CD8-positive, alpha-beta memory T cell (primary cell): ENCODE measurements at regions not wholly inside any gene's neighbourhood (a gene's known extent, or its start where the extent isn't known, plus 50 kb on each side); places are given as distances from the start of the nearest gene placed in this dataset.

Source experiments
- CTCF ChIA-PET: fragments of 350-600 bp; sonication (Branson Sonifier 250); formaldehyde crosslinking; loops from one replicate; lab custom pipeline; 2021; ENCODE audit warnings: antibody characterized with exemption; lab: Charles Lee
- POLR2A ChIA-PET: fragments of 350-600 bp; sonication (Branson Sonifier 250); formaldehyde crosslinking; loops from one replicate; lab custom pipeline; 2021; ENCODE audit warnings: antibody characterized with exemption; lab: Charles Lee
- DNase-seq, 5 donors: peaks; one replicate each; pipeline versions ENCODE4 v3.0.0 to v3.0.0-alpha.2; 2020 to 2022; ENCODE audit warnings: mixed read lengths in 1 of 5
- H3K27ac ChIP-seq: one replicate; pipeline ENCODE4 v1.7.0; 2013; ENCODE audit warnings: low read depth, mild to moderate bottlenecking, low read length, moderate library complexity
- H3K27me3 ChIP-seq: 2 replicates; pipeline ENCODE4 v1.7.0; 2013; ENCODE audit warnings: low read length, mild to moderate bottlenecking; ENCODE audit not compliant: insufficient read depth, poor library complexity, severe bottlenecking
- H3K36me3 ChIP-seq: 2 replicates; pipeline ENCODE4 v1.7.0; 2013; ENCODE audit warnings: mild to moderate bottlenecking, low read length, moderate library complexity; ENCODE audit not compliant: insufficient read depth
- H3K4me1 ChIP-seq: 2 replicates; pipeline ENCODE4 v1.7.0; 2013; ENCODE audit warnings: mild to moderate bottlenecking, low read length, moderate library complexity; ENCODE audit not compliant: insufficient read depth
- H3K4me3 ChIP-seq: 2 replicates; pipeline ENCODE4 v1.7.0; 2013; ENCODE audit warnings: mild to moderate bottlenecking, low read length
- H3K9me3 ChIP-seq: 2 replicates; pipeline ENCODE4 v1.7.0; 2013; ENCODE audit warnings: mild to moderate bottlenecking, low read length
- H3K27ac Mint-ChIP-seq, 8 donors: one replicate each; pipeline ENCODE4 v1.8.0; 2020 to 2021; ENCODE audit warnings: mixed read lengths in 8 of 8, mild to moderate bottlenecking in 6 of 8, inconsistent platforms in 3 of 8, moderate library complexity in 3 of 8
- H3K27me3 Mint-ChIP-seq, 2 donors: one replicate each; pipeline ENCODE4 v1.8.0; 2020 to 2021; ENCODE audit warnings: mixed read lengths in 2 of 2, mild to moderate bottlenecking in 1 of 2, moderate library complexity in 1 of 2
- H3K36me3 Mint-ChIP-seq, 3 donors: one replicate each; pipeline ENCODE4 v1.8.0; 2020 to 2021; ENCODE audit warnings: mixed read lengths in 3 of 3, inconsistent platforms in 1 of 3, mild to moderate bottlenecking in 1 of 3
- H3K4me1 Mint-ChIP-seq, 3 donors: one replicate each; pipeline ENCODE4 v1.8.0; 2020 to 2021; ENCODE audit warnings: mixed read lengths in 3 of 3, inconsistent platforms in 1 of 3, mild to moderate bottlenecking in 1 of 3
- H3K4me3 Mint-ChIP-seq, 7 donors: one replicate each; pipeline ENCODE4 v1.8.0; 2020 to 2021; ENCODE audit warnings: mixed read lengths in 7 of 7, mild to moderate bottlenecking in 6 of 7, moderate library complexity in 4 of 7, inconsistent platforms in 2 of 7
- H3K9me3 Mint-ChIP-seq, 5 donors: one replicate each; pipeline ENCODE4 v1.8.0; 2020 to 2022; ENCODE audit warnings: mixed read lengths in 5 of 5, mild to moderate bottlenecking in 3 of 5, moderate library complexity in 2 of 5, inconsistent platforms in 1 of 5

DNA sequence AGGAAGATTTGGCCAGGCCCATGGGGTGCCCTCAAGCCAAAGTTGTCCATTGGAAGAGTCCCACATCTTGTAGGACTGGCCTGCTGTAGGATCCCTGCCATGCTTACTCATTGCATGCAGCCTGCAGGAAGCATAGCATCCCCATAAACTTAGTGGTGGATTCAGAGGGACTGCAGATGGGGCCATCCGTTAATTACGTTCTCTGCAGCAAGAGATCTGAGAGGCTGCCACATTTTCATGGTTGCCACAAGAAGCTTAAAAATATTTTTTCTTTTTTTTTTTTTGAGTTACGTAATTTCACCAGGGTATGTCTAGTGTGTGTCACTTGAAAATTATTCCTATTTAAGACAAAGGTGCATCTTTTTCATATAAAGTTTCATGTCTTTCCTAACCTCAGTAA, 329.7 kb upstream of the USP24 start:
- Mint-ChIP-seq H3K27ac (no peak overlapping the region), H3K4me1 (no peaks in the 10 kb centered on the region), H3K27me3 (peaks cover 8 to 15% of the 10 kb centered on the region in 2 donors), H3K9me3 (peaks cover 0 to 3% (median 0%) of the 10 kb centered on the region in 5 donors), H3K36me3 (no peaks in the 10 kb centered on the region), H3K4me3 (no peak overlapping the region)
- Histone ChIP-seq H3K36me3 (no peaks in the 10 kb centered on the region), H3K4me1 (no peaks in the 10 kb centered on the region), H3K9me3 (no peaks in the 10 kb centered on the region), H3K4me3 (no peak overlapping the region), H3K27ac (no peak overlapping the region), H3K27me3 (no peaks in the 10 kb centered on the region)
- DNase-seq = no peak
- CTCF ChIA-PET = no interaction called here
- POLR2A ChIA-PET = no interaction called here

DNA sequence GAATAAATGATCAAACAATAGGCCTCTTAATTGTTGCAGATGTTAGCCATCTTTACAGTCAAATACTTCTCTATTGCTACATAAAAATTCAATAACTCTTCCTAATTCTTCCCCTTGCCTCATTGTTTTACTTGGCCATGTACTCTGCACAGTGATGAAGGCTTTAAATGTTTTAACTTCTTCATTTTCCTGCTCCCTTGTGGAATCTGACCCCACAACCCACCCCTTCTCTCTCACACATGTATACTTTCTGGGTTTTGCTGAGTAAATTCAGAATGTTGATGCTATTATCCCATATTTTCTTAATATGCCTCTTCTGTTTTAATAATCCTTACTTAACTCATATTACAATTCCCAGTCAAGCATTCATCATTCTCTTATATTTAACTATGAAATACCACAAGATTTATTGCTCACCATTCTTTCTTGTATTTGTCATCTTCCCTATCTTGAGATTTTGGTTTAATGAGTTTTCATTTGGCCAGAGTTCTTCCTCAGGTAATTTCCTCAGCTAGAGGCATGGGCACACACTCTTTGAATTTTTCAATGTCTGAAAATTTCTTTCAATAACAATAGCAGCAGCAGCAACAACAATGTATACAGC, 327.8 kb upstream of the USP24 start:
- ChIA-PET CTCF (no interaction called here), POLR2A (no interaction called here)
- Mint-ChIP-seq H3K4me1 (no peaks in the 10 kb centered on the region), H3K9me3 (peaks cover 0 to 3% (median 0%) of the 10 kb centered on the region in 5 donors), H3K4me3 (no peak overlapping the region), H3K36me3 (no peaks in the 10 kb centered on the region), H3K27me3 (peaks cover 8 to 13% of the 10 kb centered on the region in 2 donors), H3K27ac (no peak overlapping the region)
- no peaks in the 10 kb centered on the region for H3K36me3 ChIP-seq
- H3K4me1 ChIP-seq = no peaks in the 10 kb centered on the region
- H3K4me3 ChIP-seq = no peak overlapping the region
- no peak for DNase-seq
- H3K27ac ChIP-seq = no peak overlapping the region
- H3K9me3 ChIP-seq = no peaks in the 10 kb centered on the region
- no peaks in the 10 kb centered on the region for H3K27me3 ChIP-seq

DNA sequence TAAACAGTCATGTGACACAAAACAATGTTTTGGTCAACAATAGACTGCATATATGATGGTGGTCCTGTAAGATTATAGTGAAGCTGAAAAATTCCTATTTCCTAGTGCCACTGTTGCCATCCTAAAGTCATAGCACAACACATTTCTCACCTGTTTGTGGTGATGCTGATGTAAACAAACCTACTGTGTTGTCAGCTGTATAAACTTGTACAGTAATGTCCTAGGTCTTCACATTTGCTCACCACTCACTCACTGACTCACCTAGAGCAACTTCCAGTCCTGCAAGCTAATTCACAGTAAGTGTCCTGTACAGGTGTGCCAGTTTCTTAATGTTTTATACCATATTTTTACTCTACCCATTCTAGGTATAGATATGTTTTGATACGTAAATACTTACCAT, 326.1 kb upstream of the USP24 start:
- H3K27ac ChIP-seq = no peak overlapping the region
- ChIA-PET POLR2A (no interaction called here), CTCF (no interaction called here)
- peaks cover 0 to 3% (median 0%) of the 10 kb centered on the region in 5 donors for H3K9me3 Mint-ChIP-seq
- no peaks in the 10 kb centered on the region for H3K36me3 ChIP-seq
- H3K27ac Mint-ChIP-seq = no peak overlapping the region
- no peak overlapping the region for H3K4me3 ChIP-seq
- no peak for DNase-seq
- no peak overlapping the region for H3K4me3 Mint-ChIP-seq
- H3K9me3 ChIP-seq = no peaks in the 10 kb centered on the region
- no peaks in the 10 kb centered on the region for H3K4me1 ChIP-seq
- no peaks in the 10 kb centered on the region for H3K4me1 Mint-ChIP-seq
- H3K27me3 Mint-ChIP-seq = peaks cover 6 to 8% of the 10 kb centered on the region in 2 donors
- H3K27me3 ChIP-seq = no peaks in the 10 kb centered on the region
- H3K36me3 Mint-ChIP-seq = no peaks in the 10 kb centered on the region

DNA sequence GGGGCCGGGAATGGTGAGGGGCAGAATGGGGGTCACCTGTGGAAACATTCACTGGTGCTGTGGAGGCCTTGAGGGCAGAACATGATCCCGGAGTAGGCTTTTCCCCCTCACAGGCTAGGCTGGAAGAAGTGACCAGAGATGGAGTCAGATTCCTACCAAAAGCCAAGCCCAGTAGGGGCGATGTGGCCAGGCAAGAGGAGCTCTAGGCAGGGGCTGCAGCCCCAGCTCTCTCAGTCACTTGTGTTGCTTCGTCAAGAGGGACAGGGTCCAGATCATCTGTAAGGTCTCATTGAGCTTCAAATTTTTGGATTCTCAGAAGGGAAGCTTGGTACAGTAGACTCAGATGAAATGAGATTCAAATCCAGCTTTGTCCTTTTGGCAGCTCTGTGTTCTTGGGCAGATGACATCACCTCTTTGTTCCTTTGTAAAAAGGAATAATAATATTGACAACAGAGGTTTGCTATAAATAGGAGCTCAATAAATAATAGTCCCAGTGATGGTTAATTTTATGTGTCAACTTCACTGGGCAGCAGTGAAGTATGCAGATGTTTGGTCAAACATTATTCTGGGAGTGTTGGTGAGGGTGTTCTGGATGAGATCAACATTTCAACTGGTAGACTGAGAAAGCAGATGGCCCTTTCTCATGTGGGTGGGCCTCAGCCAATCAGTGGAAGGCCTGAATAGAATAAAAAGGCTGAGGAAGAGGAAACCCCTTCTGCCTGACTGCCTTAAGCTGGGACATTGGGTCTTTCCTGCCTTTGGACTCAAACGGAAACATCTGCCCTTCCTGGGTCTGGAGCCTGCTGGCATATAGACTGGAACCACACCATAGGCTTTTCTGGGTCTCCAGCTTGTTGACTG, 324.7 kb upstream of the USP24 start:
- H3K27me3 Mint-ChIP-seq = no peaks in the 10 kb centered on the region
- Histone ChIP-seq H3K36me3 (no peaks in the 10 kb centered on the region), H3K4me1 (no peaks in the 10 kb centered on the region), H3K27me3 (no peaks in the 10 kb centered on the region), H3K4me3 (no peak overlapping the region), H3K9me3 (no peaks in the 10 kb centered on the region), H3K27ac (no peak overlapping the region)
- H3K27ac Mint-ChIP-seq = no peak overlapping the region
- POLR2A ChIA-PET = no interaction called here
- H3K4me1 Mint-ChIP-seq = no peaks in the 10 kb centered on the region
- H3K9me3 Mint-ChIP-seq = no peaks in the 10 kb centered on the region
- H3K4me3 Mint-ChIP-seq = no peak overlapping the region
- DNase-seq = no peak
- no peaks in the 10 kb centered on the region for H3K36me3 Mint-ChIP-seq
- CTCF ChIA-PET = no interaction called here

DNA sequence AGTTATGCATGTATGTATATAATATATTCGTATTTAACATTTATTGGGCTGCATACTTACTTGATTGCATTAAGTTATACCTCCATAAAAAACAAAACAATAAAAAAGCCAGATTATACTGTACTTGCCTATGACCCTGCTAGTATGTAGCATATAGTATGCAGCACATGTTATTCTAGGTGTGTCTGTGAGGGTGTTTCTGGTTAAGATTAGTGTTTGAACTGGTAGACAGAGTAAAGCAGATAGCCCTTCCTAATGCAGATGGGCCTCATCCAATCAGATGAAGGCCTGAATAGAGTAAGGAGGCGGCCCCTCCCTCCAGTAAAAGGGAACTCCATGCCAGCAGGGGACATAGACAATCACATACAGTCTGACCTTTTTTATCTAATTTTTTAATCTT, 323.3 kb upstream of the USP24 start:
- POLR2A ChIA-PET = no interaction called here
- DNase-seq = no peak
- Histone ChIP-seq H3K27me3 (no peaks in the 10 kb centered on the region), H3K9me3 (no peaks in the 10 kb centered on the region), H3K27ac (no peak overlapping the region), H3K36me3 (no peaks in the 10 kb centered on the region), H3K4me3 (no peak overlapping the region), H3K4me1 (no peaks in the 10 kb centered on the region)
- peaks cover 0 to 5% of the 10 kb centered on the region in 2 donors for H3K27me3 Mint-ChIP-seq
- H3K4me1 Mint-ChIP-seq = no peaks in the 10 kb centered on the region
- no peaks in the 10 kb centered on the region for H3K36me3 Mint-ChIP-seq
- H3K9me3 Mint-ChIP-seq = no peaks in the 10 kb centered on the region
- H3K4me3 Mint-ChIP-seq = no peak overlapping the region
- no peak overlapping the region for H3K27ac Mint-ChIP-seq
- CTCF ChIA-PET = no interaction called here

DNA sequence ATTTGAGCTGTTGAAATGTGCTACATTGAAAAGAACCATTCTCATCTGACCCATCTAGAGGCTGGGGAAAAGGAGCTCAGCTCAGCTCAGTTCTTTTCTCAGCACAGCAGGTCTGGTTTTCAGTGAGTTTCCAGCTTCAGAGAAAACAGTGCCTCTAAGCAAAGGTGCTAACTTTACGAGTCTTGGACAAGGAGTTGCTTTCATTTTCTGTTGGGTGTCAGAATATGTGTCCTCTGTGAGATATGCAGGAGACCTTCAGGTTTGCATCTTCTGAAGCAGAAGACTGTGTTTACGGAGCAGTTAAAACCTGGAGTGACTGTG, 321.3 kb upstream of the USP24 start:
- H3K27ac ChIP-seq = no peak overlapping the region
- Mint-ChIP-seq H3K4me1 (no peaks in the 10 kb centered on the region), H3K27ac (no peak overlapping the region), H3K9me3 (no peaks in the 10 kb centered on the region), H3K36me3 (no peaks in the 10 kb centered on the region), H3K27me3 (peaks cover 0 to 16% of the 10 kb centered on the region in 2 donors), H3K4me3 (no peak overlapping the region)
- no peaks in the 10 kb centered on the region for H3K36me3 ChIP-seq
- no peaks in the 10 kb centered on the region for H3K9me3 ChIP-seq
- no peak for DNase-seq
- CTCF ChIA-PET = no interaction called here
- H3K4me3 ChIP-seq = no peak overlapping the region
- H3K4me1 ChIP-seq = no peaks in the 10 kb centered on the region
- POLR2A ChIA-PET = no interaction called here
- H3K27me3 ChIP-seq = no peaks in the 10 kb centered on the region

DNA sequence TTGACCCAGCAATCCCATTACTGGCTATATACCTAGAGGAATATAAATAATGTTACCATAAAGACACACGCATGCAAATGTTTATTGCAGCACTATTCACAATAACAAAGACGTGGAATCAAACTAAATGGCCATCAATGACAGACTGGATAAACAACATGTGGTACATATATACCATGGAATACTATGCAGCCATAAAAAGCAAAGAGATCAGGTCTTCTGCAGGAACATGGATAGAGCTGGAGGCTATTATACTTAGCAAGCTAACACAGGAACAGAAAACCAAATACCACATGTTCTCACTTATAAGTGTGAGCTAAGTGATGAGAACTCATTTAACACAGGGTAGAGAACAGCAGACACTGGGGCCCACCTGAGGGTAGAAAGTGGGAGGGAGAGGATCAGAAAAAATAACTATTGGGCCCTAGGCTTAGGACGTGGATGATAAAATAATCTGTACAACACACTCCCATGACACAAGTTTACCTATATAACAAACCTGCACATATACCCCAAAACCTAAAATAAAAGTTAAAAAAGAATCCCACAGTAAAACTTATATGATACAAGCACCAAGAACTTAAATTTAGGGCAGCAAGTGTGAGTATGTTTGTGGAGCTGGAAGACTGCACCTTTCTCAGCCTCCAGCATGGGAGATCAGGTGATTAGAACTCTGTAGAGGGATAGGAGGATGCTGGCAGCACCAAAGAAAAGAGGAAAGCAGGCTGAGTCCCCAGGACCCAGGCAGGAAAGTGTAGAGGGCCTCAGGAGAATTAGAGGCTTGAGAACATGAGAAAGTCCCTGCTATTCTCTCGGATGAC, 320.8 kb upstream of the USP24 start:
- H3K36me3 Mint-ChIP-seq = no peaks in the 10 kb centered on the region
- H3K4me1 Mint-ChIP-seq = no peaks in the 10 kb centered on the region
- H3K27ac Mint-ChIP-seq = no peak overlapping the region
- no peaks in the 10 kb centered on the region for H3K9me3 ChIP-seq
- H3K27me3 ChIP-seq = no peaks in the 10 kb centered on the region
- no peak overlapping the region for H3K4me3 Mint-ChIP-seq
- H3K27ac ChIP-seq = no peak overlapping the region
- ChIA-PET POLR2A (no interaction called here), CTCF (no interaction called here)
- H3K4me1 ChIP-seq = no peaks in the 10 kb centered on the region
- DNase-seq = no peak
- no peak overlapping the region for H3K4me3 ChIP-seq
- peaks cover 0 to 21% of the 10 kb centered on the region in 2 donors for H3K27me3 Mint-ChIP-seq
- H3K9me3 Mint-ChIP-seq = no peaks in the 10 kb centered on the region
- no peaks in the 10 kb centered on the region for H3K36me3 ChIP-seq

DNA sequence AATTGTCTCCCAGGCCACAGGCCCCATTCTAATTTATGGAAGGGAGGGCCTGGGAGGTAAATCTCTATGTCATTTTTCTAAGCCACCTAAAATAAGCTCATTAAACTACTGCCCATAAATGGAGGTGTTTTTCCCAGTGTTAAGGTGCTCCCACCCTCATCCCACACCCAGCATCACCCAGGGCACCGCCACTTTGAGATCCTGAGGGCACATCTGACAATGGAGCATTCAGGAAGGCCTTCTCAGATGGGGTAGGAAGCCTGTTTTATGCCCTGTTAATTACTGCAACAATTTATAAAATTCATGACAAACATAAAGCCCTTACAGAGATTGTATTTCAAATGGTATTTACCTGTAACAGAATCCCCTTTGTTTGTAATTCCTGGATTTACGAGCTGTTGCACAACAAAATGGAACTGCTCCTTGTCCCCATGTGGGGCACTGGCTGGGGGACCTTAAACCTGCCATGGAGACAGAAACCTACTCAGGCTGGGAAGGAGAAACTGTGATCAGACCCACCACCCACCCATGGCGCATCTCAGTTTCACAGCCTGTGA, 319.5 kb upstream of the USP24 start:
- ChIA-PET CTCF (no interaction called here), POLR2A (no interaction called here)
- Mint-ChIP-seq H3K4me1 (no peaks in the 10 kb centered on the region), H3K9me3 (no peaks in the 10 kb centered on the region), H3K27me3 (peaks cover 0 to 22% of the 10 kb centered on the region in 2 donors), H3K27ac (no peak overlapping the region), H3K36me3 (no peaks in the 10 kb centered on the region), H3K4me3 (no peak overlapping the region)
- no peaks in the 10 kb centered on the region for H3K9me3 ChIP-seq
- H3K27me3 ChIP-seq = no peaks in the 10 kb centered on the region
- H3K36me3 ChIP-seq = no peaks in the 10 kb centered on the region
- no peak overlapping the region for H3K4me3 ChIP-seq
- no peak overlapping the region for H3K27ac ChIP-seq
- no peaks in the 10 kb centered on the region for H3K4me1 ChIP-seq
- no peak for DNase-seq
